HepG2 (cell line): ENCODE measurements at regions not wholly inside any gene's neighbourhood (a gene's known extent, or its start where the extent isn't known, plus 50 kb on each side); places are given as distances from the start of the nearest gene placed in this dataset.

ENCODE experiments used
- ATAC-seq: fragments of 200-7000 bp; cut with Tn5 transposase; 3 replicates; pipeline ENCODE4 v1.9.1; 2020; ENCODE audit warnings: mild to moderate bottlenecking, moderate library complexity
- BruUV-seq: library from RNA; stranded (reverse); fragments of 400-500 nt; replicated peaks from 2 replicates; lab custom pipeline; 2021; lab: Mats Ljungman, UMichigan
- CTCF ChIA-PET: fragments of 300-600 bp; formaldehyde crosslinking; extraction: SDS; loops from one replicate; lab custom pipeline; 2021; ENCODE audit warnings: low total read pairs, inconsistent platforms, low intra/inter-chr PET ratio; lab: Yijun Ruan, JAX
- POLR2A ChIA-PET: fragments of 350-600 bp; sonication (Branson Sonifier 250); formaldehyde crosslinking; loops from one replicate; lab custom pipeline; 2020; ENCODE audit warnings: antibody characterized with exemption, inconsistent platforms; lab: Yijun Ruan, JAX
- DNase-seq: peaks from one replicate; pipeline ENCODE4 v3.0.0-alpha.2; 2015; ENCODE audit warnings: low spot score
- FAIRE-seq: peaks from 3 replicates; lab custom pipeline; 2011; peaks lifted over from hg19 to GRCh38; lab: Jason Lieb, UNC
- H2AFZ ChIP-seq: one replicate; pipeline ENCODE4 v1.6.1; 2011; ENCODE audit warnings: low read length, inconsistent platforms
- H3K27ac ChIP-seq: fragments of 300-600 bp; 3 replicates; pipeline ENCODE4 v1.8.0; 2011; ENCODE audit warnings: mixed run types, mild to moderate bottlenecking, mixed read lengths, low read length, inconsistent platforms; ENCODE audit not compliant: insufficient read depth; ENCODE audit errors: extremely low read length
- H3K27me3 ChIP-seq, 2 experiments: fragments of 200-600 bp in 1 of 2; 2 replicates in 1 of 2; 3 replicates in 1 of 2; pipeline versions ENCODE4 v1.6.0 to v1.8.0; 2011; ENCODE audit warnings: low read length in 2 of 2, mild to moderate bottlenecking in 2 of 2, moderate library complexity in 2 of 2, inconsistent platforms in 1 of 2; ENCODE audit not compliant: insufficient read depth in 2 of 2, control insufficient read depth in 1 of 2
- H3K36me3 ChIP-seq, 2 experiments: fragments of 200-600 bp in 1 of 2; replicated peaks in 1 of 2; 2 replicates in 1 of 2; 3 replicates in 1 of 2; pipeline versions ENCODE4 v1.5.1 to v1.8.0; 2011; ENCODE audit warnings: low read length in 2 of 2, inconsistent platforms in 1 of 2; ENCODE audit not compliant: insufficient read depth in 2 of 2, control insufficient read depth in 1 of 2
- H3K4me1 ChIP-seq: 2 replicates; pipeline ENCODE4 v1.5.1; 2012; ENCODE audit warnings: low read length, inconsistent platforms; ENCODE audit not compliant: insufficient read depth
- H3K4me2 ChIP-seq: 2 replicates; pipeline ENCODE4 v1.6.0; 2011; ENCODE audit warnings: low read depth, low read length, inconsistent platforms
- H3K4me3 ChIP-seq, 3 experiments: fragments of 200-600 bp in 1 of 3; sonication (generic), shearing (Covaris generic) in 1 of 3; replicated peaks in 1 of 3; 2 replicates each; pipeline ENCODE4 v1.5.1; 2011 to 2016; ENCODE audit warnings: low read length in 3 of 3, inconsistent platforms in 2 of 3, low read depth in 2 of 3, mild to moderate bottlenecking in 2 of 3, control low read depth in 1 of 3, mixed read lengths in 1 of 3; ENCODE audit not compliant: insufficient read depth in 1 of 3
- H3K79me2 ChIP-seq: one replicate; pipeline ENCODE4 v1.6.1; 2011; ENCODE audit warnings: low read length, inconsistent platforms; ENCODE audit not compliant: insufficient read depth
- H3K9ac ChIP-seq: 2 replicates; pipeline ENCODE4 v1.6.0; 2011; ENCODE audit warnings: mild to moderate bottlenecking, low read depth, low read length, inconsistent platforms; ENCODE audit not compliant: insufficient read depth
- H3K9me3 ChIP-seq: 2 replicates; pipeline ENCODE4 v1.5.1; 2012; ENCODE audit warnings: mild to moderate bottlenecking, low read length
- H4K20me1 ChIP-seq: 2 replicates; pipeline ENCODE4 v1.6.0; 2011; ENCODE audit warnings: inconsistent platforms, mild to moderate bottlenecking, low read length, moderate library complexity; ENCODE audit not compliant: insufficient read depth
- LBX2 ChIP-seq: sonication (generic); formaldehyde crosslinking; IDR thresholded peaks from 2 replicates; pipeline ENCODE4 v1.5.0; 2020; ENCODE audit warnings: missing genetic modification reagents, mild to moderate bottlenecking, borderline replicate concordance
- MTF1 ChIP-seq: sonication (generic); formaldehyde crosslinking; IDR thresholded peaks from 2 replicates; pipeline ENCODE4 v1.5.0; 2020; ENCODE audit warnings: missing genetic modification reagents
- RBM39 ChIP-seq: fragments of 200-400 bp; formaldehyde crosslinking; IDR thresholded peaks from one replicate; pipeline ENCODE4 v1.6.1; 2018; ENCODE audit warnings: antibody characterized with exemption, mild to moderate bottlenecking, low read depth, low read length; ENCODE audit not compliant: poor library complexity, severe bottlenecking
- SIN3B ChIP-seq: fragments of 150-350 bp; IDR thresholded peaks from 2 replicates; pipeline ENCODE4 v1.6.1; 2014; ENCODE audit warnings: low read length
- SMYD3 ChIP-seq: sonication (generic); formaldehyde crosslinking; IDR thresholded peaks from 2 replicates; pipeline ENCODE4 v1.8.1; 2023; ENCODE audit warnings: mild to moderate bottlenecking, missing genetic modification reagents
- ZNF317 ChIP-seq: sonication (generic); formaldehyde crosslinking; IDR thresholded peaks from 2 replicates; pipeline ENCODE4 v1.5.0; 2020; ENCODE audit warnings: mild to moderate bottlenecking, missing genetic modification reagents
- ZNF431 ChIP-seq: sonication (generic); formaldehyde crosslinking; IDR thresholded peaks from 2 replicates; pipeline ENCODE4 v1.9.0; 2022; ENCODE audit warnings: missing genetic modification reagents, low read depth, mild to moderate bottlenecking, borderline replicate concordance
- ZNF547 ChIP-seq: sonication (generic); formaldehyde crosslinking; IDR thresholded peaks from 2 replicates; pipeline ENCODE4 v1.5.1; 2020; ENCODE audit warnings: mild to moderate bottlenecking, missing genetic modification reagents
- WGBS: methylation state at CpG from one replicate; pipeline ENCODE4 v1.1.6; 2017; ENCODE audit warnings: low lambda C conversion rate; 5-methylcytosine and 5-hydroxymethylcytosine counted together
- in situ Hi-C: cut with HindIII; loops from 2 replicates; pipeline ENCODE4 v1.10.0; 2017; ENCODE audit warnings: low pct_unique_long_range_greater_than_20kb; ENCODE audit not compliant: extremely low pct_ligation_motif_present
- intact Hi-C: fragments of 100-400 bp; cut with micrococcal nuclease; formaldehyde crosslinking; loops from one replicate; pipeline ENCODE4 v1.10.0; 2022; ENCODE audit not compliant: unreplicated experiment
- TF ChIP-seq, protein P1 (sequence below): sonication (generic); formaldehyde crosslinking; IDR thresholded peaks from 2 replicates; pipeline ENCODE4 v1.5.0; 2020; ENCODE audit warnings: mild to moderate bottlenecking, low read depth, missing genetic modification reagents, borderline replicate concordance
- TF ChIP-seq, protein P2 (sequence below): sonication (generic); formaldehyde crosslinking; IDR thresholded peaks from 2 replicates; pipeline ENCODE4 v1.4.0; 2020; ENCODE audit warnings: missing genetic modification reagents

- POLR2A ChIA-PET = no interaction called here
- H3K36me3 ChIP-seq = no peaks in the 10 kb centered on the region
- BruUV-seq = no TSS peak
- no peak overlapping the region for H3K27ac ChIP-seq
- in situ Hi-C loops = no loop called here
- DNase-seq = no peak
- no peaks in the 10 kb centered on the region for H4K20me1 ChIP-seq
- no peaks in the 10 kb centered on the region for H3K9me3 ChIP-seq
- intact Hi-C loops = no loop called here
- ATAC-seq = no peak
- no peak overlapping the region for H2AFZ ChIP-seq
- 95% methylated on average over 1 of the region's 1 CpG for WGBS
- TF ChIP-seq, protein P1, sequence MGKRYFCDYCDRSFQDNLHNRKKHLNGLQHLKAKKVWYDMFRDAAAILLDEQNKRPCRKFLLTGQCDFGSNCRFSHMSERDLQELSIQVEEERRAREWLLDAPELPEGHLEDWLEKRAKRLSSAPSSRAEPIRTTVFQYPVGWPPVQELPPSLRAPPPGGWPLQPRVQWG = no peak
- TF ChIP-seq SIN3B = no peak
- TF ChIP-seq ZNF547 (CRISPR knock-in tag) = no peak
- TF ChIP-seq ZNF431 (CRISPR knock-in tag) = no peak
- TF ChIP-seq RBM39 = no peak
- no peak for TF ChIP-seq SMYD3 (CRISPR knock-in tag)
- TF ChIP-seq, all 625 proteins: peak for 0
- no peak for FAIRE-seq
- H3K4me2 ChIP-seq = no peak overlapping the region
- no peak overlapping the region for H3K4me3 ChIP-seq
- no peak overlapping the region for H3K9ac ChIP-seq
- CTCF ChIA-PET = no interaction called here
- no peaks in the 10 kb centered on the region for H3K27me3 ChIP-seq
- peaks cover 10% of the 10 kb centered on the region; the same call in 1 of the 2 replicates for H3K4me1 ChIP-seq
- H3K79me2 ChIP-seq = no peaks in the 10 kb centered on the region
Observed at GRCh38 chr18:39770399-39770798, 2184.6 kb upstream of the PIK3C3 start.

DNA sequence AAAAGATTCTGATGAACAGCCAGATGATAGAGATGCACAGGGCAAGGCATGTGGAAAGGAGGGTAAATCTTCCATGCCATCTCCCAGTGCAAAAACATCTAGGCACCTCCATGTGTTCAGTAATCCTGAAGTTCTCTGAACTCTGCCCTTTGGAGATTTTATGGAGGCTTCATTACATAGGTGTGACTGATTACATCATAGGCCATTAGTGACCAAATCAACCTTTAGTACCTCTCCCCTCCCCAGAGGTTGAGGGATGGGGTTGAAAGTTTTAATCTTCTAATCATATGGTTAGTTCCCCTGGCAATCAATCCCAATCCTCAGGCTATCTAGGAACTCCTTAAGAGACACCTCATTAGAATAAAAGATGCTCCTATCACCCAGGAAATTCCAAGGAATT, 2190.2 kb upstream of the PIK3C3 start:
- TF ChIP-seq ZNF317 (CRISPR knock-in tag) (no peak), MTF1 (CRISPR knock-in tag) (no peak), LBX2 (CRISPR knock-in tag) (no peak)
- TF ChIP-seq, protein P2, sequence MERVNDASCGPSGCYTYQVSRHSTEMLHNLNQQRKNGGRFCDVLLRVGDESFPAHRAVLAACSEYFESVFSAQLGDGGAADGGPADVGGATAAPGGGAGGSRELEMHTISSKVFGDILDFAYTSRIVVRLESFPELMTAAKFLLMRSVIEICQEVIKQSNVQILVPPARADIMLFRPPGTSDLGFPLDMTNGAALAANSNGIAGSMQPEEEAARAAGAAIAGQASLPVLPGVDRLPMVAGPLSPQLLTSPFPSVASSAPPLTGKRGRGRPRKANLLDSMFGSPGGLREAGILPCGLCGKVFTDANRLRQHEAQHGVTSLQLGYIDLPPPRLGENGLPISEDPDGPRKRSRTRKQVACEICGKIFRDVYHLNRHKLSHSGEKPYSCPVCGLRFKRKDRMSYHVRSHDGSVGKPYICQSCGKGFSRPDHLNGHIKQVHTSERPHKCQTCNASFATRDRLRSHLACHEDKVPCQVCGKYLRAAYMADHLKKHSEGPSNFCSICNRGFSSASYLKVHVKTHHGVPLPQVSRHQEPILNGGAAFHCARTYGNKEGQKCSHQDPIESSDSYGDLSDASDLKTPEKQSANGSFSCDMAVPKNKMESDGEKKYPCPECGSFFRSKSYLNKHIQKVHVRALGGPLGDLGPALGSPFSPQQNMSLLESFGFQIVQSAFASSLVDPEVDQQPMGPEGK (CRISPR knock-in tag) = no peak
- H3K4me2 ChIP-seq = no peak overlapping the region
- no peak for FAIRE-seq
- BruUV-seq = no TSS peak
- no peaks in the 10 kb centered on the region for H3K9me3 ChIP-seq
- intact Hi-C loops (loop anchor here (5.0 kb wide), 1 partner anchor 128 kb away; no protein-coding TSS in a partner anchor), in situ Hi-C loops (no loop called here)
- no peaks in the 10 kb centered on the region for H3K27me3 ChIP-seq
- H3K36me3 ChIP-seq = peaks cover 0 to 1% of the 10 kb centered on the region in 2 experiments; a peak in 1 of 5 replicates
- no peaks in the 10 kb centered on the region for H4K20me1 ChIP-seq
- POLR2A ChIA-PET = no interaction called here
- no peak overlapping the region for H3K27ac ChIP-seq
- no peak for DNase-seq
- H3K4me3 ChIP-seq = no peak overlapping the region
- no peak overlapping the region for H2AFZ ChIP-seq
- ATAC-seq = no peak
- no peaks in the 10 kb centered on the region for H3K4me1 ChIP-seq
- no peak overlapping the region for H3K9ac ChIP-seq
- CTCF ChIA-PET = no interaction called here
- H3K79me2 ChIP-seq = no peaks in the 10 kb centered on the region
